ENCODE measurements at regions not wholly inside any gene's neighbourhood (a gene's known extent, or its start where the extent isn't known, plus 50 kb on each side); places are given as distances from the start of the nearest gene placed in this dataset.

Small RNA genes lying in the stretch of these regions (small RNA-seq; reads per million reads assigned to genes)
- gene IGHD1OR15-1B (0 reads per million in 4 donors), gene IGHD2OR15-2B (0 reads per million in 4 donors), gene IGHD3OR15-3B (0 reads per million in 4 donors), gene IGHD4OR15-4B (0 reads per million in 4 donors), gene IGHD5OR15-5B (0 reads per million in 4 donors), gene MIR5701-1 (0 reads per million in 4 donors), gene RN7SL400P (0 reads per million in 4 donors)

Data from stomach (tissue), 4 donors.